ENCODE measurements at regions not wholly inside any gene's neighbourhood (a gene's known extent, or its start where the extent isn't known, plus 50 kb on each side); places are given as distances from the start of the nearest gene placed in this dataset.

GRCh38 chr10:90640756-90641155 lies 217.1 kb downstream of the HTR7 start:
- peak; percentile 12 to 23 for DNase-seq

- DNase-seq = peak in 1 of 2 experiments; percentile 56
These were observed 216.1 kb downstream of the HTR7 start for GRCh38 chr10:90641731-90642130.

- DNase-seq = no peak
These were observed 215.7 kb downstream of the HTR7 start for GRCh38 chr10:90642136-90642535.

GRCh38 chr10:90642650-90643049 lies 215.2 kb downstream of the HTR7 start:
- no peak for DNase-seq

- DNase-seq = no peak
These were observed 213.7 kb downstream of the HTR7 start for GRCh38 chr10:90644165-90644564.

- no peak for DNase-seq
These were observed 207.0 kb downstream of the HTR7 start for GRCh38 chr10:90650858-90651257.

GRCh38 chr10:90652519-90652918 lies 205.3 kb downstream of the HTR7 start:
- DNase-seq = no peak

GRCh38 chr10:90658791-90659190 lies 199.0 kb downstream of the HTR7 start:
- no peak for DNase-seq

GRCh38 chr10:90665905-90666662 lies 191.8 kb downstream of the HTR7 start:
- no peak for DNase-seq

GRCh38 chr10:90674461-90674860 lies 183.4 kb downstream of the HTR7 start:
- DNase-seq = no peak

- DNase-seq = peak in 1 of 2 experiments; percentile 4
These were observed 182.9 kb downstream of the HTR7 start for GRCh38 chr10:90674928-90675327.

GRCh38 chr10:90675621-90676020 lies 182.2 kb downstream of the HTR7 start:
- DNase-seq = no peak

All from NCI-H446 (cell line).